ENCODE measurements at regions not wholly inside any gene's neighbourhood (a gene's known extent, or its start where the extent isn't known, plus 50 kb on each side); places are given as distances from the start of the nearest gene placed in this dataset.

DNA sequence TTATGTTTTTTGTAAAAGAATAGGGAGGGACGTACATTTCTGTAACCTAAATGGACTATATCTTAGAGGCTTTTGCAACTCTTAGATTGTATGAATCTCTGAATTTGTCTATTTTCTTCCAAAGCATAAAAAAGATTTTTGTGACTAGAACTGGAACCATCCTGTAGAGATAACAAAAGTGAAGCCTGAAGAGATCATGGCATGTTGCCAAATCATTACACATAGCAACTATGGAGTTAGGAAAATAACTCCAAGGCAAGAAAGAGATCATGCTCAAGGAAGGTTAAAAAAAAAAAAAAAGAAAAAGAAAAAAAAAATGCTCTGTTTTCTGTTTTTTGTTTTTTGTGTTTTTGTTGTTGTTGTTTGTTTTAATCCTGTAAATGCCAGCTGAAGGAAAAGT, 567.7 kb upstream of the ZWINT start:
- DNase-seq (ENCODE audit: extremely low spot score, unreplicated experiment), result no peak
- Mint-ChIP-seq H3K9me3 (no peaks in the 10 kb centered on the region), H3K36me3 (peaks cover 5% of the 10 kb centered on the region), H3K4me3 (no peak overlapping the region), H3K27ac (peak overlapping the region; percentile 60), H3K27me3 (no peaks in the 10 kb centered on the region), H3K4me1 (ENCODE audit: unreplicated experiment) (no peaks in the 10 kb centered on the region)
- TF ChIP-seq, protein P1, sequence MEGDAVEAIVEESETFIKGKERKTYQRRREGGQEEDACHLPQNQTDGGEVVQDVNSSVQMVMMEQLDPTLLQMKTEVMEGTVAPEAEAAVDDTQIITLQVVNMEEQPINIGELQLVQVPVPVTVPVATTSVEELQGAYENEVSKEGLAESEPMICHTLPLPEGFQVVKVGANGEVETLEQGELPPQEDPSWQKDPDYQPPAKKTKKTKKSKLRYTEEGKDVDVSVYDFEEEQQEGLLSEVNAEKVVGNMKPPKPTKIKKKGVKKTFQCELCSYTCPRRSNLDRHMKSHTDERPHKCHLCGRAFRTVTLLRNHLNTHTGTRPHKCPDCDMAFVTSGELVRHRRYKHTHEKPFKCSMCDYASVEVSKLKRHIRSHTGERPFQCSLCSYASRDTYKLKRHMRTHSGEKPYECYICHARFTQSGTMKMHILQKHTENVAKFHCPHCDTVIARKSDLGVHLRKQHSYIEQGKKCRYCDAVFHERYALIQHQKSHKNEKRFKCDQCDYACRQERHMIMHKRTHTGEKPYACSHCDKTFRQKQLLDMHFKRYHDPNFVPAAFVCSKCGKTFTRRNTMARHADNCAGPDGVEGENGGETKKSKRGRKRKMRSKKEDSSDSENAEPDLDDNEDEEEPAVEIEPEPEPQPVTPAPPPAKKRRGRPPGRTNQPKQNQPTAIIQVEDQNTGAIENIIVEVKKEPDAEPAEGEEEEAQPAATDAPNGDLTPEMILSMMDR (conservative IDR thresholded peaks at IDR 0.05), result no peak

DNA sequence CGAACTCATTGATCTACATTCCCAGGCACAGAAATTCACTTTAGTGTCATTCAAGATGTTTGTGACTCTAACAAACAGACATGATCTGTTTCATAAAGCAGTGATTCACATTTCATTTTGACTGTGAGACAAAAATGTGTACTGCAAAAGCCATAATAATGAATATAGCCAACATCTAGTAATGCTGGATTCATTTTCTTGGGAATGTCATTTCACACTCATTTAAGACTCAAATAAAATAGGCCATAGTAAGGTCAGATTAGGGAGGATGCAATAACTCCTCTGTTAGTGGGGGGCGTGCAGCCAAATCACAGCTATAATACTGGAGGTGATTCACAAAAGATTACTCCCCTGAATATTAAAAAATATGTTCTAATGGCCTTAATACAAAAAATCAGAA, 566.6 kb upstream of the ZWINT start:
- TF ChIP-seq, protein P1 (conservative IDR thresholded peaks at IDR 0.05), result no peak
- no peak for DNase-seq (ENCODE audit: extremely low spot score, unreplicated experiment)
- H3K27ac Mint-ChIP-seq, result no peak overlapping the region
- H3K27me3 Mint-ChIP-seq, result no peaks in the 10 kb centered on the region
- peaks cover 5% of the 10 kb centered on the region for H3K36me3 Mint-ChIP-seq
- no peaks in the 10 kb centered on the region for H3K4me1 Mint-ChIP-seq (ENCODE audit: unreplicated experiment)
- H3K4me3 Mint-ChIP-seq, result no peak overlapping the region
- no peaks in the 10 kb centered on the region for H3K9me3 Mint-ChIP-seq

DNA sequence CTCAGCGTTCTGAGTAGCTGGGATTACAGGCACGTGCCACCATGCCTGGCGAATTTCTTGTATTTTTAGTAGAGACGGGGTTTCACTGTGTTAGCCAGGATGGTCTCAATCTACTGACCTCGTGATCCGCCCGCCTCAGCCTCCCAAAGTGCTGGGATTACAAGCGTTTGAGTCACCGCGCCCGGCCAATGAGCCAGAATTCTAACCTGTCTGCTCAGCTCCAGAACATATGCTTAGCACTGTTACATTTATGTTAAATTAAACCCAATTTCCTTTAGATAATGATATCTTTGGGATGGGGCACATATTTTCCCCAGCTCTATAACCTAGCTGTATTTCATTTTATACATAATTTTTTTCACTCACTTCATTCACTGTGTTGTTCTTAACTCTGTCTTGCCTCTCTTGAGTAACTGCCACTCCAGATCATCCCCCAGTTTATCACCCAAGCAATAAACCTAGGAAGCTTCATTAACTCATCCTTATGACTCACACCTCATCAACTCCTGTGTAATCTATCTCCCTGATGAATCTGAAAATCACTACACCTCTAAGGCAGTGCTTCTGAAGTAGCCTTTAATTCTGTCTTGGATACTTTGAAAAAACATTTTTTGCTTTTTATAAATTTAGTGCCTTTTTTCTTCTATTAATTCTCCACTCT, 559.7 kb upstream of the ZWINT start:
- TF ChIP-seq, protein P1 (conservative IDR thresholded peaks at IDR 0.05), result no peak
- Mint-ChIP-seq H3K9me3 (no peaks in the 10 kb centered on the region), H3K27me3 (no peaks in the 10 kb centered on the region), H3K4me3 (no peak overlapping the region), H3K27ac (no peak overlapping the region), H3K4me1 (ENCODE audit: unreplicated experiment) (no peaks in the 10 kb centered on the region), H3K36me3 (no peaks in the 10 kb centered on the region)
- DNase-seq (ENCODE audit: extremely low spot score, unreplicated experiment), result no peak

DNA sequence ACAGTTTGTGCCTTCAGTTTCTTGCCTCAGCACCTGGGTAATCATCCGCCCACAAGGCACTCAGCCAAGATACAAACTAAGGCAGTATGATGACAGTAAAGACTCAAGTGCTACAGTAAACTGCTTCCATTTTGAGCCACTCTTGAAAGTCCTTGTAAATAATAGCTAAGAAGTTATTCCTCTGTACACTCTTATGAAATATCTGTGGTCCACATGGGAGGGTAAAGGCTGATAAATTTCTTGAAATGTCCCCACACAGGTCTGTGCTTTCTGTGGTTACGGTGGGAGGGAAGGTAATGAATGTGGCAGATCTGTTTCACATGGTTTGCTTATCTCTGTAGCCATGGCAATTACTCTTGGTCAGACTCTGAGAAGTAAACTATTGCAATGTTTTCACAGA, 551.0 kb upstream of the ZWINT start:
- Mint-ChIP-seq H3K27ac (no peak overlapping the region), H3K4me3 (no peak overlapping the region), H3K36me3 (no peaks in the 10 kb centered on the region), H3K4me1 (ENCODE audit: unreplicated experiment) (no peaks in the 10 kb centered on the region), H3K27me3 (no peaks in the 10 kb centered on the region), H3K9me3 (no peaks in the 10 kb centered on the region)
- no peak for DNase-seq (ENCODE audit: extremely low spot score, unreplicated experiment)
- TF ChIP-seq, protein P1 (conservative IDR thresholded peaks at IDR 0.05), result no peak

DNA sequence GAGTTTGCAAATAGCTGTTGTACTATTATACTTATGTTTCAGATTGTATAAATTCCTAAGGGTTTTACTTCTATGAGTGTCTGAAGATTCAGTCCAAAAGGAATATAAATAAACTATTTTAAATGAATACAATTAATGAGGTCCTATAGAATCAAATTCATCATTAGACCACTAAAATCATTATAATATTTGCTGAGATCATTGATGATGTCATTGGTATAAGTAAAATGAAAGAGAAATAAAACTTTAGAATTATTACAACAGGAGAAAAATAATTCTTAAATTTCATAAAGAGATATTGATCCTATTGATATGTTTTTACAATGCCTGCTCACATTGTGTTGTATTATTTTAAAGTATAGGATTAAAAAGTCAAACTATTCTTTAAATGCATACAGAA, 544.0 kb upstream of the ZWINT start:
- TF ChIP-seq, protein P1 (conservative IDR thresholded peaks at IDR 0.05), result no peak
- no peaks in the 10 kb centered on the region for H3K36me3 Mint-ChIP-seq
- no peaks in the 10 kb centered on the region for H3K9me3 Mint-ChIP-seq
- H3K27ac Mint-ChIP-seq, result no peak overlapping the region
- no peaks in the 10 kb centered on the region for H3K4me1 Mint-ChIP-seq (ENCODE audit: unreplicated experiment)
- DNase-seq (ENCODE audit: extremely low spot score, unreplicated experiment), result no peak
- H3K4me3 Mint-ChIP-seq, result no peak overlapping the region
- no peaks in the 10 kb centered on the region for H3K27me3 Mint-ChIP-seq

DNA sequence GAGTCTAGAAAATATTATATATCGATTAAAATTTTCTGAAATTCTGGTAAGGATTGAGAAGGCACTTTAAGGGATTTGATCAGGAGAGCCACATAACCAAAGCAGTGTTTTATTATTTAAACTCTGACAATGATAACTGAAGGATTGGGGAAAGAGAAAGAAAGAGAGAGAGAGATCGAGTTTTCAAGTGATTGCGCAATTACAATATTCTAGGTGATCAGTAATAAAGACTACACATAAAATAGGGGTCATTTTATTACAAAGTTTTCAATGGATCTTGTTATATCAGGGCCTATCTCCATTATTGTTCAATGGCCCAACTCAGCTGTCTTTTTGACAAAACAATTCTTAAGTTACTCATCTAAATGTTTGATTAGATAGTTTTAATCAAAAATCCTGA, 541.5 kb upstream of the ZWINT start:
- Mint-ChIP-seq H3K4me3 (no peak overlapping the region), H3K9me3 (no peaks in the 10 kb centered on the region), H3K36me3 (no peaks in the 10 kb centered on the region), H3K27ac (no peak overlapping the region), H3K4me1 (ENCODE audit: unreplicated experiment) (no peaks in the 10 kb centered on the region), H3K27me3 (no peaks in the 10 kb centered on the region)
- TF ChIP-seq, protein P1 (conservative IDR thresholded peaks at IDR 0.05), result no peak
- no peak for DNase-seq (ENCODE audit: extremely low spot score, unreplicated experiment)
